ENCODE measurements at regions not wholly inside any gene's neighbourhood (a gene's known extent, or its start where the extent isn't known, plus 50 kb on each side); places are given as distances from the start of the nearest gene placed in this dataset.

DNA sequence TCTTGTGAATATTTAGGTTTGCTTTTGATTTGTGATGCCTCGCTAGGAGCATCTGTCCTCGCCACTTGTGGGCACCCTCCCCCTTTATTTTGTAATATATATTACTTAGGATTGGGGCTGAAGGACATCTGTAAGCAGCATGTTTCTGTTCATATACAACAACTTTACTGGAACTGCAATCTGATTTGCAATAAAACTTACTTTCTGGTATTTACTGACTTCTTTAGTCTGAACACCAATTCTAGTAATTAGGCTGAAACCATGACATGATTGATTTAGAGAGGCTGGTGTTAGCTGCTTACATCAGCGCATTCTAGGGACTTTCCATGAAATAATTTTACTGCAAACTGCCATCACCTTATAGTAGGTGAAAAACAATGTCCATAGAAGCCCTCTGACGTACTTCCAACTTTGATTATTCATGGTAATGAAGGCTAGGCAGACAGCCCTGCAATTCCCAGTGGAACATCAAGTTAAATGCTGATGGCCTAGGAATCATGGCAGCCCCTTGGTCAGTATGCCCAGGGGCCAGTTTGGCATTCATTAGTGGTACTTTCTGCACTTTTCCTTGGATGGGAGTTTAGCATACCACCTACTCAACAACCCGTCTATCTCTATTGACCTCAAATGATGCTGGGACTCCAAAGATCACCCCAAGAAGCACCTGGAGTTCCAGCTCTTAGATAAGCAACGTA, 132.9 kb upstream of the MCHR2 start:
- no peak for DNase-seq
- peaks cover 7% of the 10 kb centered on the region for H3K9me3 Mint-ChIP-seq
- no peaks in the 10 kb centered on the region for H3K36me3 Mint-ChIP-seq
- H3K4me1 Mint-ChIP-seq, result no peaks in the 10 kb centered on the region
- no peak overlapping the region for H3K4me3 Mint-ChIP-seq
- H3K27me3 Mint-ChIP-seq, result peaks cover 12% of the 10 kb centered on the region
- no peak overlapping the region for H3K27ac Mint-ChIP-seq

DNA sequence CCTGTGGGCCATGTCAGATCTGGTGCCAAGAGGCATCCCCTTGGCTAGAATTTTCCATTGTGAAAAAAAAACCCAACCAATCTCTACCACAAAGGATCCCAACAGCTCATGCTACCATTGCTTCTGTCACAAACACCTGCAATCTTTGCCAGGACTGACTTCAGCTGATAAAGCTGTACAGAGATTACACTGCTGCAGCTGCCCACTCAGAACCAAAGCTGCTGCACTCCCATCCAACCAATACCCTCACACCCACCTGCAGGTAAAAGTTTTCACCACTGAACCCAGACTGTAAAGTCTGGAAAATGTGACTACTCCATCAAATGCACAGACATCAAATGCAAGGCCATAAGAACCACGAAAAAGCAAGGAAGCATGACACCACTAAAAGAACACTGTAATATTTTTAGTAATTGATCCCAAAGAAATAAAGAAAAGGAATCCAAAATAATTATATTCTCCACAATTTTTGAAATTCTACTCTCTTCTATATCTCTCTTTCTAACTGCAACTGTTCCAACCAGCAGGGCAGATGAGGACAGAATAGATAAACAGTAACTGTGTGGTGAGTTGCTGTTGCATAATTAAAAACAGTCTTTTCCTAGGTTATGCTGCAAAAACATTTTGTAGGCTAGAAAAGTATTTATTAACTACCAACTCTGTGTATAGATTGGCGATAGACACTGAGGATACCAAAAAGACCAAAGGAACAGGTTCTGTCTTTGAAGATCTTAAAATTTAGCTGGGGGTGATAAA, 128.0 kb upstream of the MCHR2 start:
- no peak for DNase-seq
- H3K9me3 Mint-ChIP-seq, result no peaks in the 10 kb centered on the region
- H3K4me1 Mint-ChIP-seq, result no peaks in the 10 kb centered on the region
- no peaks in the 10 kb centered on the region for H3K36me3 Mint-ChIP-seq
- peaks cover 20% of the 10 kb centered on the region for H3K27me3 Mint-ChIP-seq
- no peak overlapping the region for H3K4me3 Mint-ChIP-seq
- H3K27ac Mint-ChIP-seq, result no peak overlapping the region

DNA sequence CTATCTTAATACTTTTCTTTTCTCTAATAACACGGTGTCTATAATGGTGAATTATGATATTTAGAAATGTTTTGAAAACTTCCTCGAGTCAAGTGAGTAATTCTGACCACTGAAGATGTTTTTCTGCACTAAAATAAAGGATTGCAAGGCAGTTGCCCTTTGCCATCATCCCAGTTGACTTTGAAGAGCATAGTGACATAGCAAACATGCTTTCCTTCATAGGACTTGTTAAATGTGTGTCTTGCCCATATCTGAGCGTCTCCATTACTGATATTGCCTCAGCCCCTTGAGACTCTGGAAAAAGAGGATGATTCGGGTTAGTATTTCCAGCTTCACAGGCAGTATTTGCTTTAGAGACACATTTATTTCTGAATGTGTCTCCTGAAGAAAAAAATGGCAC, 125.2 kb upstream of the MCHR2 start:
- no peaks in the 10 kb centered on the region for H3K4me1 Mint-ChIP-seq
- no peak overlapping the region for H3K27ac Mint-ChIP-seq
- H3K9me3 Mint-ChIP-seq, result no peaks in the 10 kb centered on the region
- H3K4me3 Mint-ChIP-seq, result no peak overlapping the region
- no peak for DNase-seq
- no peaks in the 10 kb centered on the region for H3K36me3 Mint-ChIP-seq
- peaks cover 23% of the 10 kb centered on the region for H3K27me3 Mint-ChIP-seq

DNA sequence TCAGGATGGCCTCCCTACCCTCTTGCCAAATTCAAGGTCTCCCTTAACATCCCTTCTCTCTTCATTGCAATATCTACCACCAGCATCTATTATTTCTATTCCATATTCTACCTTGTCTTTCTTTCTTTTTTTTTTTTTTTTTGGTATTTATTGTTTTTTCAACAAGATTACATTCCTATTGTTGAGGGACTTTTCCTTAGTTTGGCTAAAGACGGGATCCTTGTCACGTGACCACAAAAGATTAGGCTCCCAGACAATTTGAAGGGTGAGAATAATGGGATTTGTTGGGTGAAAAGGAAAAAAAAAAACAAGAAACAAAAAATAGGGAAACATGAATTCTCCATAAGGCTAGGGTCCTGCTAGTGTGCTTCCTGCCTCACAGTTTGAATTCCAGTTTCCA, 124.3 kb upstream of the MCHR2 start:
- Mint-ChIP-seq H3K4me1 (no peaks in the 10 kb centered on the region), H3K36me3 (no peaks in the 10 kb centered on the region), H3K4me3 (no peak overlapping the region), H3K9me3 (no peaks in the 10 kb centered on the region), H3K27me3 (peaks cover 24% of the 10 kb centered on the region), H3K27ac (no peak overlapping the region)
- DNase-seq, result no peak

DNA sequence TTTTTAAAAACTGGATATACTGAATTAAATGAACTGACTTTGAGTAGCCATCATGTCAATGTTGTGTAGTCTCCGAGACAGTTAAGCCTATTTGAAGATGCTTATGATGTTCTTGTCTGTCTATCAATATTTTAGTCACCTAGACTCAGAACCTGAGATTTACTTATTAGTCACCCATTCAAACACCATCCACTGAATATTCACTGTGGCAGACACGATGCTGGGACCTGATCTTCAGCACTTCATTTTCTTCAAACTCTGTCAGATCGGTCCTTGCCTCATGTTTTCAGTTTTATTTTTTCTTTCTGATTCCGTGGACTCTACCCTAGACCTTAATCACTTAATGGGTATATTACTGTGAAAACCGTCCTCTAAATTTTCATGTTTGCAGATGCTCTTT, 123.7 kb upstream of the MCHR2 start:
- Mint-ChIP-seq H3K4me3 (no peak overlapping the region), H3K27ac (no peak overlapping the region), H3K9me3 (no peaks in the 10 kb centered on the region), H3K27me3 (peaks cover 24% of the 10 kb centered on the region), H3K4me1 (no peaks in the 10 kb centered on the region), H3K36me3 (no peaks in the 10 kb centered on the region)
- DNase-seq, result no peak

DNA sequence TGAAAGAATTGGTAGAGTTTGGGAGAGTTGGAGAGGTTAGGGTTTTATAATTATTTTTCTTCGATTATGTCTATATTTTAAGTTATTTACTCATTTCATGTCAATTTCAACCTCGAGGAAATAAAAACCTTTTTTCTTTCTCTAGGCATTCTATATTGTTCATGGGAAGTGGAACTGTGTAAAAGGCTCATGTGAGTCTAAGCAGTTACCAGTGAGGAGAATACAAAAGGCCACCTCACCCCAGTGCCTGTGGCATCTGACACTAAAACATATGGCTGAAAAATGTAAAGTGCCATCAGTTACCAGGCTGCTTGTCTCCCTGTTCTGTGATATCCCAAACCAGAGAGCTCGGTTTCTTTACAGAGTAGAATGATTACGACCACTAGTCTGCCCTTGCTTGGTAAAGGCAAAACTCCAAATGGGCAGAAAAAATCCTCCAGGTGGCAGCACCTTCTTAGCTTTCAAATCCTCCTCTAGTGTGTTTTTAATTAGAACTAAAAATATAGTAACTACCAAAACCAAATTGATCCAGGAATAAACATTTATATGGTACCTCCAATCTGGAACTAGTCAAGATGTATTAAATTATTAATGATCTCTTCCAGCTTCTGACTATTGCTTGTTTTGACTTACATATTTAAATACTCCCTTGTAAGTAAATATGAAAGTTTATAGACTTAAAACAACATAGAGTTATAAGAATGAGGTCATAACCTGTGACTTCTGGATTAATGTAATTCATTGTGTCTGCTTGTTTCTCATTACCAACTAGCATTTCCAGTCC, 122.6 kb upstream of the MCHR2 start:
- Mint-ChIP-seq H3K9me3 (no peaks in the 10 kb centered on the region), H3K36me3 (no peaks in the 10 kb centered on the region), H3K27me3 (peaks cover 17% of the 10 kb centered on the region), H3K4me3 (no peak overlapping the region), H3K27ac (no peak overlapping the region), H3K4me1 (no peaks in the 10 kb centered on the region)
- no peak for DNase-seq

DNA sequence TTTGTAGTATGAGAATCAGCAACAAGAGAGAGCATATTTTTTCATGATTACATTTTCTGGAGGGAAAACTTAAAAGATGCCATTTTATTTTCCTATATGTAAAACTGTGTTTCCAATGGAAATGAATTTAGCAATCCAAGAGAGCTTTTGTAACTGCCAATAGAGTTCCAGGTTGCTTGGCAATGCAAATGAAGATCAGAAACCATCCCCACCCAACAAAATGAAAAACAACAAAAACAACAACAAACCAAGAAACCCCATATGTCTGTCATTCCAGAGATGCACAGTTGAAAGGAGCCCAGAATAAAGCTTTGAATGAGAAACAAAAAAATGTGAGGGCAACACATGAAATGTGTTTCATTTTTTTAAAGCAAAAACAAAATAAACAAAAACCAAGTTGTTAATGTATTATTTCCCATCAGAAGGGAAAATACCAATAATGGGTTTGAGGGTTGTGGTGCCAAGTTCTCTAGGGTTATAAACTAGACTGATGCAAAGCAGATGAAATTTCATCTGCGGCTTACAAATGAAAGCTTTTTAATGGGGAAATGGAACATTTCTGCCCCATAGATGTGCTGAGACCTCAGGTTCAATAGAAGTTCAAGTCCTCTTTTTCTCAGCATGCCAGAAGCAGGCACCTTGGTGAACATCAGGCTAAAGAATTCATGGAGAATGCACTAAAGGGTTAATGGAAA, 121.5 kb upstream of the MCHR2 start:
- Mint-ChIP-seq H3K9me3 (no peaks in the 10 kb centered on the region), H3K27me3 (peaks cover 17% of the 10 kb centered on the region), H3K27ac (no peak overlapping the region), H3K36me3 (no peaks in the 10 kb centered on the region), H3K4me1 (no peaks in the 10 kb centered on the region), H3K4me3 (no peak overlapping the region)
- DNase-seq, result no peak

DNA sequence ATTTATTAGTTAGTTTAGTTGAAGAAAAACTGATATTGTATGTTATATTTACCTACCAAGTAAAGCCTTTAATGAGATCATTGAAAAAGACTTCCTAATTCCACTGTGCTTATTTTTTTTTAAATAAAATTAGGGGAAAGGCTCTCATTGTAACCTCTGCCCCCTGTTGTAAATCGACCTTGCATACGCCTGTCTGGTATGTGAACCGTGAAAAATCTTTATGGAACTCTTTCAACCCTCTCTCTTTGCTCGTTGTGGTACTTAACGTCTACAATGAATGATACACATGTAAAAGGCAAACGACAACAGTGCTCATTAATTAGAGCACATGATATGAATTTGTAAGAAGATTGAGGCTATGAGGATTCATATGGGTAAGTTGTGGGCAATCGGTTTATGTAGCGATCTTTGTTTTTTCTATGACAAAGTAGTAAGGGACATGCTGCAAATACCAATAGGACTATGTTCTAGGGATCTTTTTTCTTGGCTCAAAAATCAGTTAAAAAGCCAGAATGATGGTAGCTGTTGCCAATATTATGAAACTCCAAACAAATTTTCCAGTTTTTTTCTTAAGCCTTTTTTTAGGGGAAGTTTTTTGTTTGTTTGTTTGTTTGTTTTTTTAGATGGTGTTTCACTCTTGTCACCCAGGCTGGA, 119.0 kb upstream of the MCHR2 start:
- no peaks in the 10 kb centered on the region for H3K4me1 Mint-ChIP-seq
- H3K27ac Mint-ChIP-seq, result no peak overlapping the region
- no peaks in the 10 kb centered on the region for H3K9me3 Mint-ChIP-seq
- H3K27me3 Mint-ChIP-seq, result peaks cover 22% of the 10 kb centered on the region
- H3K36me3 Mint-ChIP-seq, result no peaks in the 10 kb centered on the region
- no peak for DNase-seq
- no peak overlapping the region for H3K4me3 Mint-ChIP-seq

DNA sequence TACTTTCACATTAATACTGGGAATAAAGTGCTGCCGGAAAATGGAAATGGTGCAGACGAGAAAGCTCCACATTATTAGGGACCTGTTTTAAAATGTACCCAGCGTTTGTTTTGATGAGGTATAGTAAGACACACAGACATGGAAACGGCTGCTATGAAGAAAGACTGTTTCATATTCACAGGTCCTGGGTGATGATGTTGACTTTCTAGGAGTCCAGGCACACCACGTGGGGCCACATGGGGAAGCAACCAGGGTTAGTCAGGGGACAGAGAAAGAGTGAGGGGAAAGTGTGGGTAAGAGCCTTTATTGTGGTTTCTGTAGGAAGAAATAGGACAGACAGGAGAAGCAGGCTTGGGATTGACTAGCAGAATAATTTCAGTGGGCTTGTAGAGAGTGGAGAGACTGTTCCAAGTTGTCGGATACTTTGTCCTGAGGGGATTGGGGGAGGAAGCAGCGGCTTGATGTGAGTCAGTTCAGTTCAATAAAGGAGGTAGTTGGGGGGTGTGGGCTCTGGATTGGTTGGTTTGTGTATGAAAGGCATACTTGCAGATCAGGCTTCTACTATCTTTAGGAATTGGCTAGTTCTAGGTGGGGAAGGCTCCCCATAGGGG, 112.0 kb upstream of the MCHR2 start:
- Mint-ChIP-seq H3K27me3 (peaks cover 30% of the 10 kb centered on the region), H3K36me3 (no peaks in the 10 kb centered on the region)

DNA sequence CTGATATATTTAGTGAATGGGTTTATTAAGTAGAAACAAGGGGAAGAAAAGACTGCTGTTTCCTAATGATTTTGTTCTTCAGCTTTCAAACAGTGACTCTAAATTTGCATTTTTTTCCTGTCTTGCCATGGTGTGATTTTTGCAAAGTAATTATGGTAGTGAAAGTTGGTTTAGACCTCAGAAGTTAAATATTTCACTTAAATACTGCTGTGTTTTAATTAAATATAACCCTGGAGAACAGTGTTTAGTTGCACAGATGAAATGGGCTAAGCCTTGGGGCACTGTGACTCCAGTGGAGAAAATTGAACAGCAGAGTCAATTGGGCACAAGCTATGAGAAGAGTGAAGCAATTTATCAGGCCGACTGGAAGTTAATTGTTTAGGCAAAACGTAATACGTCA, 111.1 kb upstream of the MCHR2 start:
- no peaks in the 10 kb centered on the region for H3K4me1 Mint-ChIP-seq
- peaks cover 30% of the 10 kb centered on the region for H3K27me3 Mint-ChIP-seq
- DNase-seq, result no peak
- H3K36me3 Mint-ChIP-seq, result no peaks in the 10 kb centered on the region
- no peak overlapping the region for H3K4me3 Mint-ChIP-seq
- H3K27ac Mint-ChIP-seq, result no peak overlapping the region
- no peaks in the 10 kb centered on the region for H3K9me3 Mint-ChIP-seq

More for the DNA sequence above, 112.0 kb upstream of the MCHR2 start:
- Mint-ChIP-seq H3K9me3 (no peaks in the 10 kb centered on the region), H3K4me1 (no peaks in the 10 kb centered on the region), H3K27ac (no peak overlapping the region), H3K4me3 (no peak overlapping the region)
- DNase-seq, result no peak

DNA sequence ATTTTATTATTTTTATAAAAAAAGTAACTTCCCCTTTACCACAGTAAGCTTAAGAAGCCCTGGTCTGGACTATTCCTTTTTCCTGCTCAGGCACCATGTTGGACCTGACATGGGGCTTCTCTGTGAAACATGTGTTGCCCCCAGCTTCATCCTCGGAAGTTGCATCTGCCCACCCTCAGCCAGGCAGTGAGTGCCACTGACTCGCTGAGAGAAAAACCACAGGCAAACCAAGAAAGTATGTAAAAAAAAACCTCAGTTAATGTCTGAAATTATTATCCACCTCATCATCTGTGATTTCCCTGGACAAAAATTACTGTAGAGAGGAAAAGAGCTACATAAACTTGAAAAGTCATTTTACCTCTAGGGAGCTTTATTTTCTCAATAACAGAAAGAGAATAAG, 109.9 kb upstream of the MCHR2 start:
- H3K36me3 Mint-ChIP-seq, result no peaks in the 10 kb centered on the region
- no peak overlapping the region for H3K27ac Mint-ChIP-seq
- H3K27me3 Mint-ChIP-seq, result peaks cover 31% of the 10 kb centered on the region
- H3K4me3 Mint-ChIP-seq, result no peak overlapping the region
- no peaks in the 10 kb centered on the region for H3K9me3 Mint-ChIP-seq
- DNase-seq, result no peak
- no peaks in the 10 kb centered on the region for H3K4me1 Mint-ChIP-seq

DNA sequence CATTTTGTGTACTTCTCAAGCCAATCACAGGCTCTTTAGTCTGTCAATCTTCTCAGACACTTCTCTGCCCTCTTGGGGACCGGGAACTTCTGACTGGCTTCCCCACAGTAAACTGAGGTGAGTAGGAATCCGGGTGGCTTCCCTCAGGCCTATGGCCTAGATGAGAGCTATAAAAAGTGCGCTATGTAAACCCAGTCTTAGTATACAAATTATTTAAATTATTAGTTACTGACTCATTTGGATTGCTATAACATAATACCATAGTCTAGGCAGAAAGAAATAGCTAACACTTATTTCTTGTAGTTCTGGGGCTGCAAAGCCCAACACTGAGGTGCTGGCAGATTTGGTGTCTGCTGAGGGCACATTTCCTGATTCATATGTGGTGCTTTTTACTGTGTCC, 109.2 kb upstream of the MCHR2 start:
- H3K4me3 Mint-ChIP-seq, result no peak overlapping the region
- H3K27me3 Mint-ChIP-seq, result peaks cover 33% of the 10 kb centered on the region
- H3K36me3 Mint-ChIP-seq, result no peaks in the 10 kb centered on the region
- no peak for DNase-seq
- no peak overlapping the region for H3K27ac Mint-ChIP-seq
- H3K4me1 Mint-ChIP-seq, result no peaks in the 10 kb centered on the region
- no peaks in the 10 kb centered on the region for H3K9me3 Mint-ChIP-seq

DNA sequence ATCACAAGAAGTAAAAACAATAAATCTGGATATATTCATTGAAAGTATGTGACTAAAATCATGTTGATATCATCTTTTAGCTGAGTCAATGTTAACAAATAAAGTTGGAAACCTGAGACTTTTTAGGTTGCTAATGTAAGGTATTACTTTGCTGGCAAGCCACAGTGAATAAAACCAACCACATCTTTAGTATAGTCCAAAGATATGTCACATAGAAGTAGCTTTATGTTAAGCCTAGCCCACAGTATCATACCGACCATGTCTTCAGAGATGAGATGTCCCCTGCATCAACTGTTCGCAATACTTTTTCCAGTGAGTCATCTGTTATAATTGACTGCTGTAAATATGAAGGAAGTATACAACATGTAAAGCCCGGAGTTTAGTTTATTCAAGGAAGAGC, 107.6 kb upstream of the MCHR2 start:
- H3K27ac Mint-ChIP-seq, result no peak overlapping the region
- H3K9me3 Mint-ChIP-seq, result no peaks in the 10 kb centered on the region
- H3K27me3 Mint-ChIP-seq, result peaks cover 26% of the 10 kb centered on the region

DNA sequence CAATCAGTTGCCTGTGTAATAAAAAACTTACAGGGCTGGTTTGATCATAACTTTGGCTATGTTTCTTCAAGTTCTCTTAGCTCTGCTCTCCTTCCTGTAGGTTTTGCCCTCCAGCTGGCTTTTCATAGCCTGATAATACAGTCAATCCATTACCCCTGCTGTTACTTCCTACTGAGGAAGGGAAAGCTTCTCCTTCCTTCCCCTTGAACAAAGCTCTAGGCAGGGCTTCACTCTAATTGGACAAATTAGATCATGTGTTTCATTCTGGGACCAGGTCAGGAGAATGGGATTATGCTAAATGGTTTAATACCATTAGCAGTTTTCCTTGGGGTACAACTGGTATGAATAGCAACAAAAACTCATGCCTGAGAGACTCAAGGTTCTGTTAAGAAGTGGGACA, 106.8 kb upstream of the MCHR2 start:
- H3K4me3 Mint-ChIP-seq, result no peak overlapping the region
- H3K27me3 Mint-ChIP-seq, result peaks cover 18% of the 10 kb centered on the region
- H3K9me3 Mint-ChIP-seq, result no peaks in the 10 kb centered on the region
- no peaks in the 10 kb centered on the region for H3K36me3 Mint-ChIP-seq
- no peak for DNase-seq
- H3K27ac Mint-ChIP-seq, result no peak overlapping the region
- H3K4me1 Mint-ChIP-seq, result no peaks in the 10 kb centered on the region

More for the DNA sequence above, 107.6 kb upstream of the MCHR2 start:
- no peaks in the 10 kb centered on the region for H3K4me1 Mint-ChIP-seq
- DNase-seq, result no peak
- H3K4me3 Mint-ChIP-seq, result no peak overlapping the region
- no peaks in the 10 kb centered on the region for H3K36me3 Mint-ChIP-seq
